IMR-90 (cell line): ENCODE measurements at regions not wholly inside any gene's neighbourhood (a gene's known extent, or its start where the extent isn't known, plus 50 kb on each side); places are given as distances from the start of the nearest gene placed in this dataset.

ENCODE experiments used
- CEBPB ChIP-seq: IDR thresholded peaks from 2 replicates; pipeline ENCODE4 v1.6.1; 2012; ENCODE audit warnings: low read depth, low read length, improper control_type of control experiment
- CTCF ChIP-seq: conservative IDR thresholded peaks from 2 replicates; pipeline ENCODE4 v1.5.1; 2012; ENCODE audit warnings: mild to moderate bottlenecking, low read depth, low read length, improper control_type of control experiment
- MXI1 ChIP-seq: IDR thresholded peaks from 2 replicates; pipeline ENCODE4 v1.6.1; 2012; ENCODE audit warnings: low read depth, mild to moderate bottlenecking, low read length, moderate library complexity, borderline replicate concordance
- POLR2A ChIP-seq: IDR thresholded peaks from 2 replicates; pipeline ENCODE4 v1.6.1; 2012; ENCODE audit warnings: mild to moderate bottlenecking, low read depth, low read length
- RAD21 ChIP-seq: IDR thresholded peaks from 2 replicates; pipeline ENCODE4 v1.6.1; 2012; ENCODE audit warnings: low read length, improper control_type of control experiment
- RCOR1 ChIP-seq: IDR thresholded peaks from 2 replicates; pipeline ENCODE4 v1.6.1; 2012; ENCODE audit warnings: mild to moderate bottlenecking, low read length, improper control_type of control experiment; ENCODE audit not compliant: insufficient replicate concordance
- RFX5 ChIP-seq: IDR thresholded peaks from 2 replicates; pipeline ENCODE4 v1.8.0; 2012; ENCODE audit warnings: low read depth, mild to moderate bottlenecking, low read length, moderate library complexity
- SMC3 ChIP-seq: fragments of 150-350 bp; IDR thresholded peaks from 2 replicates; pipeline ENCODE4 v1.6.1; 2016; ENCODE audit warnings: low read depth, mild to moderate bottlenecking, antibody characterized with exemption, low read length, moderate library complexity

GRCh38 chr7:85770332-85770731 is 583.5 kb upstream of the SEMA3D start:
- no peak for TF ChIP-seq CTCF
- TF ChIP-seq MXI1 = no peak
- no peak for TF ChIP-seq SMC3
- no peak for TF ChIP-seq RFX5
- TF ChIP-seq CEBPB = no peak
- no peak for TF ChIP-seq RAD21
- no peak for TF ChIP-seq RCOR1
- TF ChIP-seq POLR2A = no peak
